Right cardiac atrium (tissue), 5 donors: ENCODE measurements at regions not wholly inside any gene's neighbourhood (a gene's known extent, or its start where the extent isn't known, plus 50 kb on each side); places are given as distances from the start of the nearest gene placed in this dataset.

Experiments used
- ATAC-seq, 2 donors: fragments of 200-7000 bp; cut with Tn5 transposase; one replicate each; pipeline versions ENCODE4 v1.8.0 to v1.9.1; 2020; ENCODE audit warnings: moderate library complexity in 2 of 2, mild to moderate bottlenecking in 1 of 2
- DNase-seq, 3 donors: peaks; one replicate each; pipeline ENCODE4 v3.0.0-alpha.2; 2020
- H3K27ac ChIP-seq: one replicate; pipeline ENCODE4 v1.5.1; 2013; ENCODE audit warnings: mild to moderate bottlenecking, low read length, control low read depth, moderate library complexity
- H3K27me3 ChIP-seq: one replicate; pipeline ENCODE4 v1.6.1; 2013; ENCODE audit not compliant: control insufficient read depth, insufficient read depth
- H3K4me1 ChIP-seq: one replicate; pipeline ENCODE4 v1.6.1; 2013; ENCODE audit warnings: low read length; ENCODE audit not compliant: control insufficient read depth, insufficient read depth
- H3K4me3 ChIP-seq: one replicate; pipeline ENCODE4 v1.5.1; 2013; ENCODE audit warnings: low read length, control low read depth
- H3K9me3 ChIP-seq: one replicate; pipeline ENCODE4 v1.6.1; 2013; ENCODE audit warnings: low read length; ENCODE audit not compliant: control insufficient read depth
- WGBS: extraction: QIAGEN DNeasy Blood & Tissue Kit; methylation state at CpG from one replicate; pipeline ENCODE4 v1.1.7; 2013; 5-methylcytosine and 5-hydroxymethylcytosine counted together
- intact Hi-C, 4 donors: fragments of 100-400 bp; cut with DNase I; formaldehyde crosslinking; loops; one replicate each; pipeline versions ENCODE4 v1.11.0 to v1.14.0; 2022 to 2023
- donor health status: healthy with polysubstance abuse.
- donor health status: DM: no; HTN: yes; CAD: no.
- donor health status: DM: no; HTN: no; CAD: no.
- donor health status: DM: no; HTN: yes; CAD: no; lungs with severe emphysema.
- donor health status: DM: yes; HTN: yes; CAD: no.

GRCh38 chr10:123496996-123497660, 169.0 kb upstream of the GPR26 start:
- ATAC-seq: no peak
- H3K4me3 ChIP-seq: no peak overlapping the region

GRCh38 chr10:123500110-123500509, 166.0 kb upstream of the GPR26 start:
- Histone ChIP-seq H3K27me3 (no peaks in the 10 kb centered on the region), H3K27ac (no peak overlapping the region), H3K4me1 (no peaks in the 10 kb centered on the region), H3K4me3 (no peak overlapping the region), H3K9me3 (no peaks in the 10 kb centered on the region)
- DNase-seq (no peak), ATAC-seq (no peak)
- intact Hi-C loops: no loop called here
- WGBS: 73% methylated on average over 7 of the region's 7 CpGs

More at GRCh38 chr10:123496996-123497660, 169.0 kb upstream of the GPR26 start:
- intact Hi-C loops: no loop called here
- WGBS: 57% methylated on average over 10 of the region's 10 CpGs
- DNase-seq: no peak
- H3K9me3 ChIP-seq: no peaks in the 10 kb centered on the region
- H3K4me1 ChIP-seq: no peaks in the 10 kb centered on the region
- no peaks in the 10 kb centered on the region for H3K27me3 ChIP-seq
- no peak overlapping the region for H3K27ac ChIP-seq

DNA sequence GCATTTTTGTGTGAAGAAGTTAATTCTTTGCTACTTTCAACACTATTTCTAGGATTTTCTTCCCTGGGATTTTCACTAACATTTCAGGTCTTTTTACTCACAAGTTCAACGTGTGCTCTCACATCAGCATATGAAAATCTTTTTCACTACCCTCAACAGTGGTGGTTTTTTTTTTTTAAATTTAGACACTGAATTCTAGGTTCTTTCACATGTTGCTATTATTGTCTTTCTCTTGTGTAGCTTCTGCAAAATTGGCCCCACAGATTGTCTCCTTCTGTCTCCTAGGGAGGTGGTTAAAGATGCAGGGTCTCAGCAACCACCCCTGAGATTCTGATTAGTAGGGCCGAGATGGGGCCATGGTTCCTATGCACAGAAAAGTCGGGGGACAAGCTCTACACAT, 165.0 kb upstream of the GPR26 start:
- no peak for ATAC-seq
- no peaks in the 10 kb centered on the region for H3K9me3 ChIP-seq
- no peak for DNase-seq
- no peaks in the 10 kb centered on the region for H3K4me1 ChIP-seq
- H3K27ac ChIP-seq: no peak overlapping the region
- 80% methylated on average over 3 of the region's 3 CpGs for WGBS
- H3K27me3 ChIP-seq: no peaks in the 10 kb centered on the region
- no peak overlapping the region for H3K4me3 ChIP-seq
- intact Hi-C loops: no loop called here

DNA sequence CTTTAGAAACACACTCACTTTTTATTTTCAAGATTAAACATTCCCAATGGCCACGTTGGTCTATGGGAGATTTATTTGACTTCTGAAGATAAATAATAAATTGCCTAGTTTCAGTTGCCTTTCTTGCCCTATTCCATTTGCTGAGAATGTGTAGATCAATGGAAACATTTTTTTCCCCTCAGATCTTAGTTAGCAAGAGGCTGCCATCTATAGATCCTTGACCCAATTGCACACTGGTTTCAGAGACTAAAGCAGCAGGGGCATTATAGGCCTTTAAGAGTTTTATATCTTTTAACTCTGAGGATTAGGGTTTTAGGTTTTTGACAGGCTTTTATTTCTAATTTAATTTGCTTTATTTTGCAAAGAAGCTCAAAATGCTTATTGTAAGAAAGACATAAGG, 163.2 kb upstream of the GPR26 start:
- Histone ChIP-seq H3K9me3 (no peaks in the 10 kb centered on the region), H3K27me3 (no peaks in the 10 kb centered on the region), H3K27ac (no peak overlapping the region), H3K4me3 (no peak overlapping the region), H3K4me1 (no peaks in the 10 kb centered on the region)
- intact Hi-C loops: no loop called here
- 60% methylated on average over 1 of the region's 1 CpG for WGBS
- DNase-seq: no peak
- no peak for ATAC-seq

GRCh38 chr10:123506455-123506854, 159.7 kb upstream of the GPR26 start:
- Histone ChIP-seq H3K27me3 (no peaks in the 10 kb centered on the region), H3K9me3 (no peaks in the 10 kb centered on the region), H3K4me1 (no peaks in the 10 kb centered on the region), H3K27ac (no peak overlapping the region), H3K4me3 (no peak overlapping the region)
- WGBS: 72% methylated on average over 2 of the region's 2 CpGs
- no peak for ATAC-seq
- DNase-seq: no peak
- intact Hi-C loops: no loop called here

DNA sequence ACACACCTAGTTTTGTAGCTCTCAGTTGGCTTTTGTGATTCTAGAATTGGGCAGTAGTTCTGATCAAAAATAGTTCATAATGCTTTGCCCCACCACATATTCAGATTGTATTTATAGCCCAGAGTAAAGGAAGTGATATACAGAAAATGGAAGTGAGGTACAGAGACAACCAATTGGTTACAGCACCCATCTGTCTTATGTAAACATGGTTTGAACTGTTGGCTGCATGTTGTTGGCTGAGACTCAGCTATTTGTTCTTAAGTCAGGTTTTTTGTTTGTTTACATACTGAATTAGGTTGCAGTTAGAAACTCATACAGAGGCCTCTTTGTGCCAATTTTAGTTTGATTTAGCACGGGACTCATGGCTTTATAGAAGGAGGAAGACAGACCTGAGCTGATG, 158.9 kb upstream of the GPR26 start:
- DNase-seq (no peak), ATAC-seq (no peak)
- no peaks in the 10 kb centered on the region for H3K27me3 ChIP-seq
- intact Hi-C loops: no loop called here
- H3K4me1 ChIP-seq: no peaks in the 10 kb centered on the region
- H3K27ac ChIP-seq: no peak overlapping the region
- no peaks in the 10 kb centered on the region for H3K9me3 ChIP-seq
- no peak overlapping the region for H3K4me3 ChIP-seq
- 64% methylated on average over 1 of the region's 1 CpG for WGBS

DNA sequence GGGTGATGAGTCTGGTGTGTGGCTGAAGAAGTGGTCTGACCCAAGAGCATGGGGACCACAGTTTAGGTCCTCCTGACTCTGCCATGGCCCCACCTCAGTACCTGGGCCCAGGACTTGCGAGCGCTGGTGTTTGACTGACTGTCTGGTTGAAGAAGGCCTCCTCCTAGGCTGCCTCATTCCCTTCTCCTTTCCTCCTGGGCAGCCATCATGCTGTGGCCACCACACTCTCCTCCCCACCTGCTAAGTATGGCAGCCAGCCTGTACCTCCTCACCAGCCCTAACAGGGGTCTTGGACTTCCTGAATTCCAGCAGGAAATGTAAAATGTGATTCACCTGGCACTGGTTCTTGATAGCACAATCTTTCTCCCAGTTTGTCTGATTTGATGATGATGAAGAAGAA, 156.8 kb upstream of the GPR26 start:
- WGBS: 94% methylated on average over 2 of the region's 2 CpGs
- Histone ChIP-seq H3K4me3 (no peak overlapping the region), H3K4me1 (no peaks in the 10 kb centered on the region), H3K9me3 (no peaks in the 10 kb centered on the region), H3K27me3 (no peaks in the 10 kb centered on the region), H3K27ac (no peak overlapping the region)
- no peak for DNase-seq
- intact Hi-C loops: no loop called here
- ATAC-seq: no peak

- Histone ChIP-seq H3K4me1 (no peaks in the 10 kb centered on the region), H3K4me3 (no peak overlapping the region), H3K9me3 (no peaks in the 10 kb centered on the region), H3K27ac (no peak overlapping the region), H3K27me3 (no peaks in the 10 kb centered on the region)
- WGBS: 36% methylated on average over 16 of the region's 16 CpGs
- no peak for DNase-seq
- intact Hi-C loops: no loop called here
- ATAC-seq: no peak
Observed at GRCh38 chr10:123512901-123513775, 153.0 kb upstream of the GPR26 start.

- Histone ChIP-seq H3K27me3 (no peaks in the 10 kb centered on the region), H3K4me1 (no peaks in the 10 kb centered on the region), H3K27ac (no peak overlapping the region), H3K4me3 (no peak overlapping the region), H3K9me3 (no peaks in the 10 kb centered on the region)
- ATAC-seq (no peak), DNase-seq (no peak)
- 35% methylated on average over 10 of the region's 10 CpGs for WGBS
- intact Hi-C loops: no loop called here
Observed at GRCh38 chr10:123513870-123514269, 152.3 kb upstream of the GPR26 start.

- Histone ChIP-seq H3K4me1 (no peaks in the 10 kb centered on the region), H3K27ac (no peak overlapping the region), H3K4me3 (no peak overlapping the region), H3K27me3 (no peaks in the 10 kb centered on the region), H3K9me3 (no peaks in the 10 kb centered on the region)
- ATAC-seq: no peak
- 85% methylated on average over 8 of the region's 8 CpGs for WGBS
- intact Hi-C loops: no loop called here
- DNase-seq: no peak
Observed at GRCh38 chr10:123514996-123515395, 151.2 kb upstream of the GPR26 start.

GRCh38 chr10:123515661-123516060, 150.5 kb upstream of the GPR26 start:
- intact Hi-C loops: no loop called here
- ATAC-seq: no peak
- Histone ChIP-seq H3K4me3 (no peak overlapping the region), H3K9me3 (no peaks in the 10 kb centered on the region), H3K27ac (no peak overlapping the region), H3K4me1 (no peaks in the 10 kb centered on the region), H3K27me3 (no peaks in the 10 kb centered on the region)
- 81% methylated on average over 6 of the region's 6 CpGs for WGBS
- DNase-seq: no peak
